GM18499 (cell line): ENCODE measurements at regions not wholly inside any gene's neighbourhood (a gene's known extent, or its start where the extent isn't known, plus 50 kb on each side); places are given as distances from the start of the nearest gene placed in this dataset.
A peak's percentile ranks its signal among the peaks of the same experiment; 100 is the strongest.

Experiments
- ATAC-seq: cut with Tn5 transposase; IDR thresholded peaks from one replicate; pipeline ENCODE4 v1.9.1; 2021; ENCODE audit warnings: moderate number of reproducible peaks; ENCODE audit not compliant: insufficient read depth, unreplicated experiment

GRCh38 chr7:118009419-118009818 lies 136.2 kb upstream of the CTTNBP2 start:
- ATAC-seq, result no peak

- no peak for ATAC-seq
Measured at GRCh38 chr7:118011652-118012051, 138.4 kb upstream of the CTTNBP2 start.

GRCh38 chr7:118013252-118014010 lies 140.2 kb upstream of the CTTNBP2 start:
- ATAC-seq, result no peak

GRCh38 chr7:118022546-118022945 lies 149.3 kb upstream of the CTTNBP2 start:
- ATAC-seq, result no peak

- ATAC-seq, result no peak
Measured at GRCh38 chr7:118026791-118027190, 153.6 kb upstream of the CTTNBP2 start.

GRCh38 chr7:118028226-118028625 lies 155.0 kb upstream of the CTTNBP2 start:
- no peak for ATAC-seq

GRCh38 chr7:118029826-118030422 lies 154.0 kb upstream of the LSM8 start:
- ATAC-seq, result no peak

GRCh38 chr7:118033273-118033672 lies 150.7 kb upstream of the LSM8 start:
- no peak for ATAC-seq

- no peak for ATAC-seq
Measured at GRCh38 chr7:118039963-118040489, 143.9 kb upstream of the LSM8 start.

GRCh38 chr7:118040562-118040961 lies 143.4 kb upstream of the LSM8 start:
- peak; percentile 74 for ATAC-seq

GRCh38 chr7:118041251-118041878 lies 142.6 kb upstream of the LSM8 start:
- ATAC-seq, result no peak

GRCh38 chr7:118045629-118046028 lies 138.3 kb upstream of the LSM8 start:
- no peak for ATAC-seq

- no peak for ATAC-seq
Measured at GRCh38 chr7:118046086-118046485, 137.9 kb upstream of the LSM8 start.

- ATAC-seq, result no peak
Measured at GRCh38 chr7:118046801-118047200, 137.2 kb upstream of the LSM8 start.

- ATAC-seq, result no peak
Measured at GRCh38 chr7:118052336-118052735, 131.6 kb upstream of the LSM8 start.

GRCh38 chr7:118053353-118053752 lies 130.6 kb upstream of the LSM8 start:
- no peak for ATAC-seq

- ATAC-seq, result no peak
Measured at GRCh38 chr7:118054529-118054928, 129.4 kb upstream of the LSM8 start.

- ATAC-seq, result no peak
Measured at GRCh38 chr7:118055647-118056046, 128.3 kb upstream of the LSM8 start.

- ATAC-seq, result no peak
Measured at GRCh38 chr7:118057404-118057803, 126.6 kb upstream of the LSM8 start.

GRCh38 chr7:118059209-118059608 lies 124.8 kb upstream of the LSM8 start:
- ATAC-seq, result no peak

GRCh38 chr7:118060692-118061091 lies 123.3 kb upstream of the LSM8 start:
- ATAC-seq, result no peak
